ENCODE measurements at regions not wholly inside any gene's neighbourhood (a gene's known extent, or its start where the extent isn't known, plus 50 kb on each side); places are given as distances from the start of the nearest gene placed in this dataset.

DNA sequence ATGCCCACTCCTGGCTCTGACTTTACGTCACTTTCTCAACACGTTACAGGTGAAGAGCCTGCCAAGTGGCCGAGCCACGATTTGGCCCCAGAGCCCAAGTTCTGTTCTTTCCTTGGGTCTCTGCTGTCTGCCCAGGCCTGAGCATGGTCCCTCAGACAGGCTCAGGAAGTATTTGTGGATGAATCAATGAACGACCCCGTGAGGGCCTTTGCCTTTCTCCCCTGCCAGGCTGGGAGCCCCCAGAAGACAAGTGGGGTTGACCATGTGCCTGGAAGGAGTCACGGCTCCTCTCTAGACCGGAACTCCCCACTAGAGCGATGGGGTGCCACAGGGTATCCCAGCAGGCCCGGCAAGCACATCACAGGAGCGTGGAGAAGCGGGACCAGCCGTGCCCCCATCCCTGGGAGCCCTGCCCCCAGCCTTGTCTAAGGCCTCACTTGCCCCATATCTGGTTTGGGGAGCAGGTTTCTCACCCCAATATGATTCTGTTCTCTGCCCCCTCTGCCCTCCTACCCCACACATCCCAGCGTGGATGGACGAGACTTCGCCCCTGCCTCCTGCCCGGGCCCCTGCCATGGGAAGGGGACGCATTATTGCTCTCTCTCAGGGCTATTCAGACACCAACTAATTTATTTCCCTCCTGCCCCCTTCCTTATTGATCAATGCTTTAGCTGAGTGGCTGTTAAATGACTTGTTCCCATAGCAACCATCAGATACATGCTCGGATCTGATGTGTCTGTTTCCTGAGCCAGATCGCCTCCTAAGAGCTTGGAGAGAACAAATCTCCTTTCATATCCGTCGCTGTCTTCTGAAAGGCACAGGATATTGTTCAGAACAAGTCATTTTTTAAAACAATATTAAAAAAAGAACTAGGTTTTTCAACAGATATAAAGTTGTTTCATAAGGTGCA lies 69.0 kb downstream of the DIO3 start:
- TF ChIP-seq POLR2A (IDR thresholded peaks at IDR 0.05; ENCODE audit: low read length) (no peak), GATA1 (IDR thresholded peaks at IDR 0.05; ENCODE audit: low read depth, low read length) (no peak)
